Smooth muscle cell (in vitro differentiated cells): ENCODE measurements at regions not wholly inside any gene's neighbourhood (a gene's known extent, or its start where the extent isn't known, plus 50 kb on each side); places are given as distances from the start of the nearest gene placed in this dataset.

Experiments used
- DNase-seq: peaks from one replicate; lab custom pipeline; 2025; ENCODE audit not compliant: unreplicated experiment; lab: John Stamatoyannopoulos, UW
- H2AFZ ChIP-seq: fragments of 200-600 bp; sonication (generic); 2 replicates; pipeline ENCODE4 v1.6.0; 2016; ENCODE audit warnings: antibody characterized with exemption, low read depth, mild to moderate bottlenecking
- H3F3A ChIP-seq: fragments of 200-600 bp; sonication (generic); 2 replicates; pipeline ENCODE4 v1.6.0; 2017; ENCODE audit warnings: antibody characterized with exemption, low read depth
- H3K27ac ChIP-seq: fragments of 200-600 bp; sonication (generic); 2 replicates; pipeline ENCODE4 v1.5.1; 2016; ENCODE audit warnings: low read depth, mild to moderate bottlenecking
- H3K27me3 ChIP-seq: fragments of 200-600 bp; sonication (generic); 2 replicates; pipeline ENCODE4 v1.6.1; 2016; ENCODE audit warnings: low read depth, mild to moderate bottlenecking
- H3K36me3 ChIP-seq: fragments of 200-600 bp; sonication (generic); 2 replicates; pipeline ENCODE4 v1.5.1; 2016; ENCODE audit warnings: low read depth
- H3K4me1 ChIP-seq: fragments of 200-600 bp; sonication (generic); 2 replicates; pipeline ENCODE4 v1.5.1; 2016; ENCODE audit warnings: low read depth
- H3K4me2 ChIP-seq: fragments of 200-600 bp; sonication (generic); 2 replicates; pipeline ENCODE4 v1.6.0; 2016; ENCODE audit warnings: mild to moderate bottlenecking
- H3K4me3 ChIP-seq: fragments of 200-600 bp; sonication (generic); 2 replicates; pipeline ENCODE4 v1.5.1; 2016; ENCODE audit warnings: mild to moderate bottlenecking
- H3K79me2 ChIP-seq: fragments of 200-600 bp; sonication (generic); 2 replicates; pipeline ENCODE4 v1.6.0; 2016; ENCODE audit warnings: low read depth, mild to moderate bottlenecking
- H3K9ac ChIP-seq: fragments of 200-600 bp; sonication (generic); 2 replicates; pipeline ENCODE4 v1.6.0; 2016; ENCODE audit warnings: low read depth
- H3K9me3 ChIP-seq: fragments of 200-600 bp; sonication (generic); replicated peaks from 2 replicates; pipeline ENCODE4 v1.5.1; 2016; ENCODE audit warnings: low read depth
- H4K20me1 ChIP-seq: fragments of 200-600 bp; sonication (generic); 2 replicates; pipeline ENCODE4 v1.6.0; 2016; ENCODE audit warnings: low read depth
- WGBS: methylation state at CpG from one replicate; pipeline ENCODE4 v1.1.7; 2016; ENCODE audit warnings: low lambda C conversion rate; 5-methylcytosine and 5-hydroxymethylcytosine counted together
- TF ChIP-seq, protein P1 (sequence below): fragments of 200-600 bp; sonication (generic); IDR thresholded peaks from 2 replicates; pipeline ENCODE4 v1.5.1; 2017; ENCODE audit warnings: borderline replicate concordance, mild to moderate bottlenecking, antibody characterized with exemption; ENCODE audit not compliant: insufficient read depth, poor library complexity, severe bottlenecking

DNA sequence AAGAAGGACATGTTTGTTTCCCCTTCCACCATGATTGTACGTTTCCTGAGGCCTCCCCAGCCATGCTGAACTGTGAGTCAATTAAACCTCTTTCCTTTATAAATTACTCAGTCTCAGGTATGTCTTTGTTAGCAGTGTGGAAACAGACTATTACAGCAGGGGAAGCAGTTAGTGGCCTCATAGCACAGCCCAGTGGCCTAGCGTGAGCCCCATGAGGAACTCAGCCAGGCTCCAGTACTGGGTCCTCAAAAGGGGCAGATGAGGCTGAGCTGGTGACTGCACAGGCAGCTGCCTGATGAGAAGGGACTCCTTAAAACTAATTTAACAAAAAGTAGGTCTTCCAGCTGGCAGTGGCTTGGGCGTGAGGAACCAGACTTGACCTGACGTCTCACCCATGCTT, 399.9 kb downstream of the CDH26 start:
- no peaks in the 10 kb centered on the region for H3K27me3 ChIP-seq
- no peak overlapping the region for H3K9ac ChIP-seq
- no peak overlapping the region for H3K4me2 ChIP-seq
- H3K27ac ChIP-seq, result no peak overlapping the region
- H3K4me3 ChIP-seq, result no peak overlapping the region
- H4K20me1 ChIP-seq, result no peaks in the 10 kb centered on the region
- H2AFZ ChIP-seq, result no peak overlapping the region
- TF ChIP-seq, protein P1, sequence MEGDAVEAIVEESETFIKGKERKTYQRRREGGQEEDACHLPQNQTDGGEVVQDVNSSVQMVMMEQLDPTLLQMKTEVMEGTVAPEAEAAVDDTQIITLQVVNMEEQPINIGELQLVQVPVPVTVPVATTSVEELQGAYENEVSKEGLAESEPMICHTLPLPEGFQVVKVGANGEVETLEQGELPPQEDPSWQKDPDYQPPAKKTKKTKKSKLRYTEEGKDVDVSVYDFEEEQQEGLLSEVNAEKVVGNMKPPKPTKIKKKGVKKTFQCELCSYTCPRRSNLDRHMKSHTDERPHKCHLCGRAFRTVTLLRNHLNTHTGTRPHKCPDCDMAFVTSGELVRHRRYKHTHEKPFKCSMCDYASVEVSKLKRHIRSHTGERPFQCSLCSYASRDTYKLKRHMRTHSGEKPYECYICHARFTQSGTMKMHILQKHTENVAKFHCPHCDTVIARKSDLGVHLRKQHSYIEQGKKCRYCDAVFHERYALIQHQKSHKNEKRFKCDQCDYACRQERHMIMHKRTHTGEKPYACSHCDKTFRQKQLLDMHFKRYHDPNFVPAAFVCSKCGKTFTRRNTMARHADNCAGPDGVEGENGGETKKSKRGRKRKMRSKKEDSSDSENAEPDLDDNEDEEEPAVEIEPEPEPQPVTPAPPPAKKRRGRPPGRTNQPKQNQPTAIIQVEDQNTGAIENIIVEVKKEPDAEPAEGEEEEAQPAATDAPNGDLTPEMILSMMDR, result no peak
- no peaks in the 10 kb centered on the region for H3K79me2 ChIP-seq
- WGBS, result 86% methylated on average over 4 of the region's 4 CpGs
- peaks cover 4% of the 10 kb centered on the region for H3K4me1 ChIP-seq
- no peaks in the 10 kb centered on the region for H3K36me3 ChIP-seq
- no peak for DNase-seq
- H3K9me3 ChIP-seq, result no peaks in the 10 kb centered on the region
- no peaks in the 10 kb centered on the region for H3F3A ChIP-seq

DNA sequence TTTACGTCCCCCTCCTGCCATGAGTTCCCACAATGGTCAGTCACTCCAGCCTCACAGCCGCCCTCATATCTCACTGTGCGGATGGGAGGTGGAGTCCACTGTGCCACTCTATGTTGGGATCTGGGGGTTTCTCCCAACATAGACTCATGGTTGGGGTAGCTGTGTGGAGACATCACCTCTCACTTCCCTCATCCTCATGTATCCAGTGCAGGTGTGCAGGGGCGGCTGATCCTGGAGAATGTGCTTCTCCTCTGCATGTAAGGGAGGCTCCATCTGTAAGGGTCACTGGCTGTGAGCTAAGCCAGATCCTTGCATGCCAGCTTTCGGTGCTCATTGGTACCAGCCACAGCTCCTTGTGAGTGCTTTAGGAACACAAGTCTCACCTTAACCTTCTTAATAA, 400.8 kb downstream of the CDH26 start:
- TF ChIP-seq, protein P1, result no peak
- Histone ChIP-seq H3K4me2 (no peak overlapping the region), H3K9ac (no peak overlapping the region), H3F3A (no peaks in the 10 kb centered on the region), H3K79me2 (no peaks in the 10 kb centered on the region), H3K27ac (no peak overlapping the region), H2AFZ (no peak overlapping the region), H3K36me3 (no peaks in the 10 kb centered on the region), H3K4me1 (peaks cover 4% of the 10 kb centered on the region), H3K4me3 (no peak overlapping the region), H3K27me3 (no peaks in the 10 kb centered on the region), H3K9me3 (no peaks in the 10 kb centered on the region), H4K20me1 (no peaks in the 10 kb centered on the region)
- no peak for DNase-seq
- WGBS, result 95% methylated on average over 5 of the region's 5 CpGs

DNA sequence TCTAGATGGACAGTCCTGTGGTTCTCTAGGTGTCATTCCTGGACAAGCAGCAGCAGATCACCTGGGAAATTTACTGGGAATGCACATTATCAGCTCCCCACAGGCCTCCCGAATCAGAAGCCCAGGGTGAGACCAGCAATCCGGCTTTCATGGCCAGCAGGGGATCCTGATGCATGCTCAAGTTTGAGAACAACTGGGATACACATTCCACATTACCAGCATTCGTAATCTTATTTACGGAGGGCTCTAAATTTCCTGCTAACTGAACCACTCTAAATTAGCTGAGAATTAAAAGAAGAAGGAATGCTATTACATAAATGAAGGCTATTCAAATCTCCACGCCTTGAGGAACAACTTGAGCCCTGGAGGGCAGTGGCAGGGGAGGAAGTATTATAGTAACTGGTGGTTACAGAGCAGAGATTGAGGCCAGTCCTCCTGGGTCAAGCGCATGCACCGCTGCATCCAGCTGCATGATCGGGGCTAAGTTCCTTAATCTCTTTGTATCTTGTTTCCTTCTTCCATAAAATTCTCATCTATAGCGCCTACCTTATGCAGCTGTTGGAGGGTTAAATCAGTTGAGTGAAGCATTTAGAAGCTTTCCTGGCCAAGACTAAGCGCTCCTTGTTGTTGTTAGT, 403.7 kb downstream of the CDH26 start:
- Histone ChIP-seq H3K27ac (no peak overlapping the region), H3K4me3 (no peak overlapping the region), H3K9ac (no peak overlapping the region), H3K9me3 (no peaks in the 10 kb centered on the region), H4K20me1 (no peaks in the 10 kb centered on the region), H3K79me2 (no peaks in the 10 kb centered on the region), H3K4me1 (peaks cover 4% of the 10 kb centered on the region), H3F3A (no peaks in the 10 kb centered on the region), H2AFZ (no peak overlapping the region), H3K36me3 (no peaks in the 10 kb centered on the region), H3K4me2 (no peak overlapping the region), H3K27me3 (no peaks in the 10 kb centered on the region)
- TF ChIP-seq, protein P1, result no peak
- 73% methylated on average over 10 of the region's 10 CpGs for WGBS
- DNase-seq, result no peak

GRCh38 chr20:60362531-60362930, 404.3 kb downstream of the CDH26 start:
- no peaks in the 10 kb centered on the region for H3K27me3 ChIP-seq
- no peak overlapping the region for H2AFZ ChIP-seq
- H3K79me2 ChIP-seq, result no peaks in the 10 kb centered on the region
- no peak overlapping the region for H3K4me2 ChIP-seq
- no peak for DNase-seq
- no peak overlapping the region for H3K9ac ChIP-seq
- H3K4me3 ChIP-seq, result no peak overlapping the region
- 46% methylated on average over 5 of the region's 5 CpGs for WGBS
- no peaks in the 10 kb centered on the region for H3K36me3 ChIP-seq
- no peaks in the 10 kb centered on the region for H4K20me1 ChIP-seq
- peaks cover 4% of the 10 kb centered on the region for H3K4me1 ChIP-seq
- no peak overlapping the region for H3K27ac ChIP-seq
- TF ChIP-seq, protein P1, result no peak
- no peaks in the 10 kb centered on the region for H3F3A ChIP-seq
- H3K9me3 ChIP-seq, result no peaks in the 10 kb centered on the region
